GM13976 (cell line): ENCODE measurements at regions not wholly inside any gene's neighbourhood (a gene's known extent, or its start where the extent isn't known, plus 50 kb on each side); places are given as distances from the start of the nearest gene placed in this dataset.

Experiments used
- DNase-seq: peaks from one replicate; pipeline ENCODE4 v3.0.0; 2012; ENCODE audit warnings: low spot score
- in situ Hi-C: fragments of 300-500 bp; cut with MboI; formaldehyde crosslinking; loops from one replicate; pipeline ENCODE4 v1.12.0; 2022; ENCODE audit warnings: low sequenced_read_pairs, mixed read lengths, inconsistent platforms; ENCODE audit not compliant: unreplicated experiment
- TF ChIP-seq, protein P1 (sequence below): IDR thresholded peaks from 2 replicates; pipeline ENCODE4 v1.5.1; 2012; ENCODE audit warnings: borderline replicate concordance, mild to moderate bottlenecking; ENCODE audit not compliant: insufficient read depth; ENCODE audit errors: extremely low read depth, missing control alignments, control extremely low read depth

- in situ Hi-C loops = no loop called here
Measured at GRCh38 chr13:22049384-22049783, 378.5 kb downstream of the FGF9 start.

DNA sequence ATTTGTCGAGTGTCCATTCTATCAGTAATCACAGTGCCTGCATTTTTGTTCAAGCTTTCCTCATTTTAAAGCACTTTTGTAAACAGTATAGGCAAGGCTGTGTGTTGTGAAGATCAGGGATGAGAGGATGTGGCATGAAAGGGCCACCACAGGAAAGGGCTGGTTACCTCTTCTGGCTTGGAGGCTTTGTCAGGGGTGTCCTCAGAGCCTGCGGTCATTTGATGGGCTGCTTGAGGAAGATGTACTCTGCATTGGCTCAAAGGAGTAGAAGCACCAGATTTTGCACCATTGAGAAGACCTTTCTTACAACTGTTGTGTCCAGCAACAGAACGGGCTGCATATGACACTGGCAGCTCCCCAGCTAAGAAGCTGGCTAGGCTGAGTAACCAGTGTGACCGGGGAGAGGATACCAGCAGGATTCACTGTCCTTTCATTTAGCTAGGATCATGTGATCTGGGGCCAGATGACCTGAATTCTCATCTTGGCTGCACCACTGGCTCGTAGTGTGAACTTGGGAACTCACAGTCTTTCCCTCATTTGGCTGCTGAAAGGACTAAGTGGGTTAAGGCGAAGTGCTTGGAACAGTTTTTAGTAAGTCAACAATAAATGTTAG lies 380.2 kb downstream of the FGF9 start:
- TF ChIP-seq, protein P1, sequence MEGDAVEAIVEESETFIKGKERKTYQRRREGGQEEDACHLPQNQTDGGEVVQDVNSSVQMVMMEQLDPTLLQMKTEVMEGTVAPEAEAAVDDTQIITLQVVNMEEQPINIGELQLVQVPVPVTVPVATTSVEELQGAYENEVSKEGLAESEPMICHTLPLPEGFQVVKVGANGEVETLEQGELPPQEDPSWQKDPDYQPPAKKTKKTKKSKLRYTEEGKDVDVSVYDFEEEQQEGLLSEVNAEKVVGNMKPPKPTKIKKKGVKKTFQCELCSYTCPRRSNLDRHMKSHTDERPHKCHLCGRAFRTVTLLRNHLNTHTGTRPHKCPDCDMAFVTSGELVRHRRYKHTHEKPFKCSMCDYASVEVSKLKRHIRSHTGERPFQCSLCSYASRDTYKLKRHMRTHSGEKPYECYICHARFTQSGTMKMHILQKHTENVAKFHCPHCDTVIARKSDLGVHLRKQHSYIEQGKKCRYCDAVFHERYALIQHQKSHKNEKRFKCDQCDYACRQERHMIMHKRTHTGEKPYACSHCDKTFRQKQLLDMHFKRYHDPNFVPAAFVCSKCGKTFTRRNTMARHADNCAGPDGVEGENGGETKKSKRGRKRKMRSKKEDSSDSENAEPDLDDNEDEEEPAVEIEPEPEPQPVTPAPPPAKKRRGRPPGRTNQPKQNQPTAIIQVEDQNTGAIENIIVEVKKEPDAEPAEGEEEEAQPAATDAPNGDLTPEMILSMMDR = no peak
- in situ Hi-C loops = no loop called here
- DNase-seq = no peak

More at GRCh38 chr13:22049384-22049783, 378.5 kb downstream of the FGF9 start:
- no peak for DNase-seq
- TF ChIP-seq, protein P1 = no peak

- in situ Hi-C loops = no loop called here
- TF ChIP-seq, protein P1 = no peak
- no peak for DNase-seq
Measured at GRCh38 chr13:22053053-22053452, 382.2 kb downstream of the FGF9 start.

DNA sequence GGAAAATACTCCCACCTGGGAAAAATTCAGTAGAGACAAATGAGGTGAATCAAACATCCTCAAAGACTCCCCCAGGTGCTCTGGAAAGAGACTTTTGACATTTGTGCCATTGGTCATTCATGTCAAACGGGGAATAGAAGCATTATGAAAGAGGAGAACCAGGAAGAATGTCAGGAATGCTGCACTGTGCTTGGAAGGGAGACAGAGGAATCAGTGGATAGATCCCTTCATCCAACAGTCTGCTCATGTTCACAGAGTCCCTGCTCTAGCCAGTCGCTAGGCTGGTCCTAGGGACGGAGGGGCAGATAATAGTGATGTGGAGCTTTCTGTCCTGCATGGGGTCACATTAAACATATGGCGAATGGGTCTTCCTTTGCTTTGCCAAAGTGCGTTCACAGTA lies 384.4 kb downstream of the FGF9 start:
- in situ Hi-C loops = no loop called here
- DNase-seq = no peak
- TF ChIP-seq, protein P1 = no peak

DNA sequence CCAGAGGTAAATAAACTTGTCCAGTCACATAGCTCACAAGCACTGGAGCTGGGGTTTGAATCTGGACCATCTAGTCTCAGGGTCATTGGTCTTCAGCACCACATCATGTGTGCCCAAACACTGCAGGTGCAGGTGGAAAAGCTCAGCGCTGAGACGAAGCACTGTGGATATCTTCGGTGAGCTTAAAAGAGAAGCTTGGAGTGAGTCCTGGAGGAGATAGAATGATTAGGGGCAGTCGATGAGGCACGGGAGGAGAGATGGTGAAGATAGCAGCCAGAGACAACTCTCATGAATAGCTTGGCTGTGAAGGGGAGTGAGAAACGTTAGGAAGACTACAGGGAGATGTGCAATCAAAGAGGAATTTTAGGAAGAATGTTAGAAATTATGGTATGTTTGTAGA lies 389.3 kb downstream of the FGF9 start:
- in situ Hi-C loops = no loop called here
- TF ChIP-seq, protein P1 = no peak
- no peak for DNase-seq

DNA sequence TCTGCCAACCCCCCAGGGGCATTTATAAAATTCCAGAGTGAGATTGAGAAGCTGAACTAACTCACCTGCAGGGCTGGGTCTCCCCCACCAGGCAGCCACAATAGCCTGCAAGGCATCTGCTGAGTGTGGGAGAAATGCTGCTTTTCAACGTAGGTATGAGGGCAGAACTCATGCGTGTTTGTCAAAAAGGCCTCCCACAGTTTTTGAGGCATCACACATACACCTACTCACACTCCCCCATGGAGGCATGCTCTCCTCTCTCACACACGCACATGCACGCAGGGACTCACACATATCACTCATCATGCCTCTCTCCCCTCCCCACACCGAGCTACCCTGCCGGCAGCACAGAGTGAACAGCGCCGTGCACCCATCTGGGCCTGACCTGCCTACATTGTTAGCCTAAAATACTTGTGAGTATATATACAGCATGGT lies 390.5 kb downstream of the FGF9 start:
- in situ Hi-C loops = no loop called here
- TF ChIP-seq, protein P1 = peak; percentile 63
- DNase-seq = peak; percentile 57
